Activated T-cell treated with anti-CD3 and anti-CD28 coated beads, Interleukin-2, amount 50 U/mL, for 1 hour (primary cell): ENCODE measurements at regions not wholly inside any gene's neighbourhood (a gene's known extent, or its start where the extent isn't known, plus 50 kb on each side); places are given as distances from the start of the nearest gene placed in this dataset.

Source experiments
- DNase-seq: peaks from one replicate; pipeline ENCODE4 v3.0.0-alpha.2; 2020

DNA sequence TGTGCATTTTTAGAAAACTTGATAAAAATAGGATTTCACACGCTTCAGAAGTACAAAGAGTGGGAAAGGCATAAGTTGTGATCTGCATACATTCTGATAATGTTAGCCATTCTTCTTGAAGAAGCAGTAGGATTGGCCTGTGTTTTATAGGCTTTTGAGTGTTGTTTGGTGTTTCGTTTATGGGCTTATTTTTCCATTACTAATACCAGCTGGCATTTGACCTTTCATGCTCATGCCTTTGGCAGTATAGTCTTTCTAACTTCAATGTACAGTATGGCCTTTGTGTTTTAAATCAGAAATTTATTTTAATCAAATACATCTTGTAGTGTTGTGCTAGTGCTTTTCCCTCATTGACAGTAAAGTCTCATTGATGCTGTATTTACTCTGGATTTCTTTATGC lies 51.5 kb upstream of the SLC4A4 start:
- no peak for DNase-seq

DNA sequence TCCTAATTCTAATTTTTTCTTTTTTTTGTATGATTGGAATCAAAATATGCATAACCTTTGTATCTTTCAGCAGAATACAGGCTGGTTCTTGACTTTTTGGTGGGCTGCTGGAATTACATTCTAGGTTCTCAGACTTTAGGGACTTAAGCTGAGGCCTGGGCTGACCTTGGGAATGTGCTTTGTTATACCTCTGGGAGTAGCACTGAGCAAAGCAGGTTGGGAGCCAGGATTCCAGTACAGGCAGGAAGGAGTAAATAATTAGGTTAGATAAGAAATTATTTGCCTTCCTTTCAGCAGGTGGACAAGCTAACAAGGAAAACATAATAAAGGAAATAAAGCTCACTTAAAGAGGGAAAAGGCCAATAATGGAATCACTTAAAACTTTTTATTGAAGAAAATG lies 49.9 kb upstream of the SLC4A4 start:
- DNase-seq, result no peak
